ENCODE measurements at regions not wholly inside any gene's neighbourhood (a gene's known extent, or its start where the extent isn't known, plus 50 kb on each side); places are given as distances from the start of the nearest gene placed in this dataset.

DNA sequence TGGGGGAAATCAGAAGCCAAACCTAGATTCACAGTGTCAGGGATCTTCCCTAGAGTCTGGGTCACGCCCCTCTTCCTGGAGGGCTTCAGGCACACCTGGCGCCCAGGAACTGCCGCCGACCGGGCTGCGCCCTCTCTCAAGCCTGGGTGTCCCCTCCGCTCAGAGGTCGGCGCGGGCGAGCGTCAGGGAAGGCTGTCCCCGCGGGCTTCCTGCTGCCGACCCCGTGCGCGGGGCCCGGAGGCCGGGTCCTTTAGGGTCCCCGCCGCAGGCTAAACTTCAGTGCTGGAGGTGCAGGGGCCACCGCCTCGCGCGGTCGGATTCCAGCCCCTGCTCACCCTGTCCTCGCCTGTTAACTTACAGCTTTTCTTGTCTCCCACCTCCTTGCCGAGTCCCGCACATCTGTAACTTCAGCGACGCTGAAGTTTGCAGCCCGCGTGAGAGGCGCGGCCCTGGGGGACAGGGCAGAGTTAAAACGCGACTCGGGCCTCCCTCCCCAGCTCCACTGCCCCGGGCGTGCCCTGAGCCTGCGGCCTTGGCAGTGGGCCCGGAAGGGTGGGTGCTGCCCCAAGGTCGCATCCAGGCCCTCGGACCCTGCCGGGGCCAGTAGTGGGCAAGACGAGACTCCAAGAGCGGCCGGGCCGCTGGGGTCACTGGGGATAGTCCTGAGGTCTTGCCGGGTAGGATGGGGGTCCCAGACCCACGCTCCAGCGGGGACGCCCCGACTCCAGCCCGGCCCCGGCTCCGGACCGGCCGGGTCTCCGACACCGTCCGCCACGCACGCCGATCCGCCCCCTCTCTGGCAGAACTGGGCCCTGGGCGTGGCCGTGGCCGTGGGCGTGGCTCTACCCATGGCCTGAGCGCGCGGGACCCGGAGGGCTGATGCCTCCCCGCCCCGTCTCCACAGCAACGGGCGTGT lies 95.6 kb upstream of the ZNF98 start:
- no peak overlapping the region for H3K18ac ChIP-seq (ENCODE audit: insufficient read length, low read depth, low read length)
- H3K23ac ChIP-seq (ENCODE audit: insufficient read length, low read depth, low read length): no peak overlapping the region
- H2BK15ac ChIP-seq (ENCODE audit: low read depth, low read length): no peak overlapping the region
- H4K20me1 ChIP-seq (ENCODE audit: control insufficient read depth, insufficient read depth, insufficient read length): no peaks in the 10 kb centered on the region
- no peaks in the 10 kb centered on the region; the same call in 1 of the 2 replicates for H3K27me3 ChIP-seq (ENCODE audit: insufficient read depth, low read length)
- H3K4me3 Mint-ChIP-seq: no peak overlapping the region
- no peaks in the 10 kb centered on the region for H3K4me1 ChIP-seq (ENCODE audit: insufficient read depth, low read length)
- no peak overlapping the region for H4K5ac ChIP-seq (ENCODE audit: insufficient read length, low read depth, low read length)
- H3K27ac Mint-ChIP-seq: no peak overlapping the region
- no peak overlapping the region for H2BK5ac ChIP-seq (ENCODE audit: insufficient read length, low read length)
- no peak overlapping the region for H3K27ac ChIP-seq (ENCODE audit: insufficient read length, low read depth, low read length)
- no peak overlapping the region for H2BK120ac ChIP-seq (ENCODE audit: low read depth, low read length, poor library complexity, severe bottlenecking)
- no peak overlapping the region for H3T11ph ChIP-seq (ENCODE audit: low read length)
- no peak overlapping the region for H2BK20ac ChIP-seq (ENCODE audit: low read depth, low read length, poor library complexity, severe bottlenecking)
- H3K14ac ChIP-seq (ENCODE audit: insufficient read depth, low read length): no peak overlapping the region
- TF ChIP-seq, protein P1, sequence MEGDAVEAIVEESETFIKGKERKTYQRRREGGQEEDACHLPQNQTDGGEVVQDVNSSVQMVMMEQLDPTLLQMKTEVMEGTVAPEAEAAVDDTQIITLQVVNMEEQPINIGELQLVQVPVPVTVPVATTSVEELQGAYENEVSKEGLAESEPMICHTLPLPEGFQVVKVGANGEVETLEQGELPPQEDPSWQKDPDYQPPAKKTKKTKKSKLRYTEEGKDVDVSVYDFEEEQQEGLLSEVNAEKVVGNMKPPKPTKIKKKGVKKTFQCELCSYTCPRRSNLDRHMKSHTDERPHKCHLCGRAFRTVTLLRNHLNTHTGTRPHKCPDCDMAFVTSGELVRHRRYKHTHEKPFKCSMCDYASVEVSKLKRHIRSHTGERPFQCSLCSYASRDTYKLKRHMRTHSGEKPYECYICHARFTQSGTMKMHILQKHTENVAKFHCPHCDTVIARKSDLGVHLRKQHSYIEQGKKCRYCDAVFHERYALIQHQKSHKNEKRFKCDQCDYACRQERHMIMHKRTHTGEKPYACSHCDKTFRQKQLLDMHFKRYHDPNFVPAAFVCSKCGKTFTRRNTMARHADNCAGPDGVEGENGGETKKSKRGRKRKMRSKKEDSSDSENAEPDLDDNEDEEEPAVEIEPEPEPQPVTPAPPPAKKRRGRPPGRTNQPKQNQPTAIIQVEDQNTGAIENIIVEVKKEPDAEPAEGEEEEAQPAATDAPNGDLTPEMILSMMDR (conservative IDR thresholded peaks at IDR 0.05): no peak
- no peak overlapping the region for H3K9ac ChIP-seq (ENCODE audit: extremely low read depth, insufficient read length, low read length)
- peaks cover 5 to 34% (median 22%) of the 10 kb centered on the region in 3 experiments; a peak in 6 of 7 replicates for H3K36me3 Mint-ChIP-seq (ENCODE audit: insufficient read depth in 1 of 3, low read depth in 3 of 3)
- H3K27me3 Mint-ChIP-seq (ENCODE audit: low read depth): peaks cover 6% of the 10 kb centered on the region
- no peak overlapping the region for H2AFZ ChIP-seq (ENCODE audit: low read length)
- H3K56ac ChIP-seq (ENCODE audit: insufficient read length, low read depth, low read length): no peak overlapping the region
- no CpG with 5 or more reads among the region's 79 CpGs for whole genome bisulfite sequencing (ENCODE audit: extremely low coverage, insufficient read length, low lambda C conversion rate)
- H2BK12ac ChIP-seq (ENCODE audit: insufficient read length, low read depth, low read length): no peak overlapping the region
- no peak overlapping the region for H3K4ac ChIP-seq (ENCODE audit: low read depth, low read length)
- no peak overlapping the region for H3K4me2 ChIP-seq (ENCODE audit: insufficient read depth, insufficient read length, low read length)
- H3K4me1 Mint-ChIP-seq: no peaks in the 10 kb centered on the region
- no peak for DNase-seq
- peaks cover 79% of the 10 kb centered on the region for H3K9me3 ChIP-seq (ENCODE audit: control insufficient read depth, low read depth, low read length)
- no peaks in the 10 kb centered on the region for H3K79me1 ChIP-seq (ENCODE audit: insufficient read depth, low read depth, low read length, poor library complexity, severe bottlenecking)
- H4K91ac ChIP-seq (ENCODE audit: insufficient read length, low read depth, low read length): no peak overlapping the region
- no peak overlapping the region for H2AK5ac ChIP-seq (ENCODE audit: insufficient read length, low read length)
- H3K79me2 ChIP-seq (ENCODE audit: insufficient read depth, low read length): no peaks in the 10 kb centered on the region
- peaks cover 85 to 90% of the 10 kb centered on the region in 2 experiments for H3K9me3 Mint-ChIP-seq
- H4K8ac ChIP-seq (replicated peaks; ENCODE audit: insufficient read length, low read depth, low read length): no peak overlapping the region
- no peaks in the 10 kb centered on the region for H3K23me2 ChIP-seq (ENCODE audit: insufficient read length, low read depth, low read length, poor library complexity, severe bottlenecking)

Measured in H9 (cell line).